MM.1S (cell line): ENCODE measurements at regions not wholly inside any gene's neighbourhood (a gene's known extent, or its start where the extent isn't known, plus 50 kb on each side); places are given as distances from the start of the nearest gene placed in this dataset.

Experiments
- EZH2 ChIP-seq: fragments of 300-600 bp; sonication (generic); optimal IDR thresholded peaks from 2 replicates; pipeline ENCODE3; 2017; ENCODE audit warnings: low read depth, mild to moderate bottlenecking, antibody characterized with exemption, low read length, mixed read lengths
- EZH2phosphoT487 ChIP-seq: fragments of 300-600 bp; sonication (generic); IDR thresholded peaks from 2 replicates; pipeline ENCODE4 v1.6.1; 2018; ENCODE audit warnings: antibody characterized with exemption, low read length
- TF ChIP-seq, protein P1 (sequence below): fragments of 300-600 bp; sonication (generic); IDR thresholded peaks from 2 replicates; pipeline ENCODE4 v1.5.1; 2016; ENCODE audit warnings: antibody characterized with exemption, low read length, mixed read lengths

DNA sequence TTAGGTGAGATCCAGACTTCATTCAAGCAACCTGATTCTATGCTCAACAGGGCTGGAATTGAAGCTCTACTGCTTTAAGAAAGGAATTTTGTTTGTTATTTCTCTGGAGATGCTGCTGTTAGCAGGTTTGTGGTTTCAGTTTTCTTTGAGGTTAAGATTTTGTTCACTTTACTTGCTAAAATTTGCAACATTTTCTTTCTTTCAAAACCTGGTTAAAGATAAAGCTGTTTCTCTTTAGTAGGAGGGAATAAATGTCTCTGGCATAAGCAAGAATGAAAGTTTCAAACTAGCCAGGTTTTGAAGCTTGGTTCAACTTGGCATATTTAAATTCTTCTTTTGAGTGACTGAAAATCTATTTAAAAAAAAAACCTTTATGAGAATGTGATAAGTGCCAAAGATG, 660.6 kb upstream of the NR3C2 start:
- TF ChIP-seq, protein P1, sequence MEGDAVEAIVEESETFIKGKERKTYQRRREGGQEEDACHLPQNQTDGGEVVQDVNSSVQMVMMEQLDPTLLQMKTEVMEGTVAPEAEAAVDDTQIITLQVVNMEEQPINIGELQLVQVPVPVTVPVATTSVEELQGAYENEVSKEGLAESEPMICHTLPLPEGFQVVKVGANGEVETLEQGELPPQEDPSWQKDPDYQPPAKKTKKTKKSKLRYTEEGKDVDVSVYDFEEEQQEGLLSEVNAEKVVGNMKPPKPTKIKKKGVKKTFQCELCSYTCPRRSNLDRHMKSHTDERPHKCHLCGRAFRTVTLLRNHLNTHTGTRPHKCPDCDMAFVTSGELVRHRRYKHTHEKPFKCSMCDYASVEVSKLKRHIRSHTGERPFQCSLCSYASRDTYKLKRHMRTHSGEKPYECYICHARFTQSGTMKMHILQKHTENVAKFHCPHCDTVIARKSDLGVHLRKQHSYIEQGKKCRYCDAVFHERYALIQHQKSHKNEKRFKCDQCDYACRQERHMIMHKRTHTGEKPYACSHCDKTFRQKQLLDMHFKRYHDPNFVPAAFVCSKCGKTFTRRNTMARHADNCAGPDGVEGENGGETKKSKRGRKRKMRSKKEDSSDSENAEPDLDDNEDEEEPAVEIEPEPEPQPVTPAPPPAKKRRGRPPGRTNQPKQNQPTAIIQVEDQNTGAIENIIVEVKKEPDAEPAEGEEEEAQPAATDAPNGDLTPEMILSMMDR = no peak
- no peak for TF ChIP-seq EZH2phosphoT487
- no peak for TF ChIP-seq EZH2
